SK-N-SH treated with all-trans-retinoic acid at 6 μM for 48 hours (cell line): ENCODE measurements at regions not wholly inside any gene's neighbourhood (a gene's known extent, or its start where the extent isn't known, plus 50 kb on each side); places are given as distances from the start of the nearest gene placed in this dataset.
A peak's percentile ranks its signal among the peaks of the same experiment; 100 is the strongest.

Experiments
- ATAC-seq: fragments of 200-7000 bp; cut with Tn5 transposase; 3 replicates; pipeline ENCODE4 v1.9.1; 2020; ENCODE audit warnings: mild to moderate bottlenecking, moderate library complexity
- ARNTL ChIP-seq: fragments of 450-650 bp; formaldehyde crosslinking; IDR thresholded peaks from 2 replicates; pipeline ENCODE4 v1.5.0; 2020; ENCODE audit warnings: low read depth, mild to moderate bottlenecking, moderate library complexity, borderline replicate concordance
- CSDC2 ChIP-seq: fragments of 250-450 bp; sonication (Bioruptor Pico); IDR thresholded peaks from 2 replicates; pipeline ENCODE4 v1.5.0; 2020; ENCODE audit warnings: mild to moderate bottlenecking, moderate library complexity
- CSRNP3 ChIP-seq: fragments of 250-450 bp; sonication (Bioruptor Pico); IDR thresholded peaks from 2 replicates; pipeline ENCODE4 v1.5.1; 2021; ENCODE audit warnings: mild to moderate bottlenecking, moderate library complexity
- ESRRG ChIP-seq: fragments of 250-450 bp; sonication (Bioruptor Pico); IDR thresholded peaks from 2 replicates; pipeline ENCODE4 v1.6.1; 2021; ENCODE audit warnings: mild to moderate bottlenecking
- GLIS3 ChIP-seq: fragments of 250-450 bp; sonication (Bioruptor Pico); IDR thresholded peaks from 2 replicates; pipeline ENCODE4 v1.5.0; 2020; ENCODE audit warnings: mild to moderate bottlenecking, moderate library complexity
- ISL1 ChIP-seq: fragments of 250-450 bp; sonication (Bioruptor Pico); IDR thresholded peaks from 2 replicates; pipeline ENCODE4 v2.1.2; 2022; ENCODE audit warnings: mild to moderate bottlenecking, moderate library complexity
- OSR1 ChIP-seq: fragments of 250-450 bp; sonication (Bioruptor Pico); IDR thresholded peaks from 2 replicates; pipeline ENCODE4 v1.8.0; 2022; ENCODE audit warnings: moderate library complexity, mild to moderate bottlenecking, inconsistent platforms
- PATZ1 ChIP-seq: fragments of 250-450 bp; sonication (Bioruptor Pico); IDR thresholded peaks from 2 replicates; pipeline ENCODE4 v1.8.0; 2020; ENCODE audit warnings: mild to moderate bottlenecking, moderate library complexity, borderline replicate concordance
- PPARA ChIP-seq: fragments of 250-450 bp; sonication (Bioruptor Pico); IDR thresholded peaks from 2 replicates; pipeline ENCODE4 v1.5.0; 2020; ENCODE audit warnings: mild to moderate bottlenecking, borderline replicate concordance
- RARB ChIP-seq: fragments of 250-450 bp; sonication (Bioruptor Pico); IDR thresholded peaks from 2 replicates; pipeline ENCODE4 v1.8.0; 2021; ENCODE audit warnings: mild to moderate bottlenecking, moderate library complexity
- SNAI2 ChIP-seq: fragments of 250-450 bp; sonication (Bioruptor Pico); IDR thresholded peaks from 2 replicates; pipeline ENCODE4 v1.5.0; 2020; ENCODE audit warnings: mild to moderate bottlenecking, moderate library complexity
- TCF4 ChIP-seq: fragments of 250-450 bp; sonication (Bioruptor Pico); IDR thresholded peaks from 2 replicates; pipeline ENCODE4 v1.8.0; 2021; ENCODE audit warnings: mild to moderate bottlenecking, moderate library complexity, borderline replicate concordance
- TOX ChIP-seq: fragments of 250-450 bp; sonication (Bioruptor Pico); IDR thresholded peaks from 2 replicates; pipeline ENCODE4 v1.8.0; 2021; ENCODE audit warnings: mild to moderate bottlenecking, moderate library complexity, borderline replicate concordance
- ZC3H10 ChIP-seq: fragments of 250-450 bp; sonication (Bioruptor Pico); IDR thresholded peaks from 2 replicates; pipeline ENCODE4 v1.5.1; 2021; ENCODE audit warnings: mild to moderate bottlenecking, moderate library complexity
- ZFP3 ChIP-seq: fragments of 250-450 bp; sonication (Bioruptor Pico); IDR thresholded peaks from 2 replicates; pipeline ENCODE4 v1.5.0; 2020; ENCODE audit warnings: mild to moderate bottlenecking, moderate library complexity
- ZFP30 ChIP-seq: fragments of 450-650 bp; formaldehyde crosslinking; IDR thresholded peaks from 2 replicates; pipeline ENCODE4 v1.5.0; 2022; ENCODE audit warnings: mild to moderate bottlenecking, moderate library complexity
- ZNF565 ChIP-seq: fragments of 450-650 bp; formaldehyde crosslinking; conservative IDR thresholded peaks from 2 replicates; pipeline ENCODE4 v1.5.0; 2020; ENCODE audit warnings: low read depth, mild to moderate bottlenecking, moderate library complexity
- ZNF70 ChIP-seq: fragments of 450-650 bp; formaldehyde crosslinking; IDR thresholded peaks from 2 replicates; pipeline ENCODE4 v1.5.0; 2020; ENCODE audit warnings: mild to moderate bottlenecking, moderate library complexity
- ZNF8 ChIP-seq: fragments of 450-650 bp; formaldehyde crosslinking; IDR thresholded peaks from 2 replicates; pipeline ENCODE4 v1.5.0; 2020; ENCODE audit warnings: mild to moderate bottlenecking, moderate library complexity
- TF ChIP-seq, protein P1 (sequence below): fragments of 250-450 bp; sonication (Bioruptor Pico); IDR thresholded peaks from 2 replicates; pipeline ENCODE4 v1.5.0; 2020; ENCODE audit warnings: mild to moderate bottlenecking, moderate library complexity
- TF ChIP-seq, protein P2 (sequence below): fragments of 250-450 bp; sonication (Bioruptor Pico); IDR thresholded peaks from 2 replicates; pipeline ENCODE4 v1.8.0; 2021; ENCODE audit warnings: low read depth, mild to moderate bottlenecking, moderate library complexity, borderline replicate concordance
- TF ChIP-seq, protein P3 (sequence below): fragments of 250-450 bp; sonication (Bioruptor Pico); IDR thresholded peaks from 2 replicates; pipeline ENCODE4 v1.5.1; 2020; ENCODE audit warnings: low read depth, mild to moderate bottlenecking, moderate library complexity

DNA sequence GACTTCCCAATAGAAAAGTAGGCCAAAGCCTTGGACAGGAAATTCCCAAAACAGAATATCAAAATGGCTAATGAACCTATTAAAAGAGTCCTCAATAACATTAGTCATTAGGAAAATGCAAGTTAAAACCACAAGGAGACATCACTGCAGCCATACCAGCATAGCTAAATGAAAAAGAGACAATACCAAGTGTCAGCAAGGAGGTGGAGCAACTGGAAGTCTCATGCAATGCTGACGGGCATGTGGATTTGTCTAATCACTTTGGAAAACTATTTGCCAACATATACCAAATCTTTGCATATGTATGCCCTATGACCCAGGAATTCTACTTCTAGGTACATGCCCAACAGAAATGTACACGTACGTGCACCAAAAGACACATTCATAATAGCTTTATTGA lies 60.5 kb upstream of the PLEKHG3 start:
- no peak for TF ChIP-seq PATZ1 (CRISPR knock-in tag)
- TF ChIP-seq, protein P1, sequence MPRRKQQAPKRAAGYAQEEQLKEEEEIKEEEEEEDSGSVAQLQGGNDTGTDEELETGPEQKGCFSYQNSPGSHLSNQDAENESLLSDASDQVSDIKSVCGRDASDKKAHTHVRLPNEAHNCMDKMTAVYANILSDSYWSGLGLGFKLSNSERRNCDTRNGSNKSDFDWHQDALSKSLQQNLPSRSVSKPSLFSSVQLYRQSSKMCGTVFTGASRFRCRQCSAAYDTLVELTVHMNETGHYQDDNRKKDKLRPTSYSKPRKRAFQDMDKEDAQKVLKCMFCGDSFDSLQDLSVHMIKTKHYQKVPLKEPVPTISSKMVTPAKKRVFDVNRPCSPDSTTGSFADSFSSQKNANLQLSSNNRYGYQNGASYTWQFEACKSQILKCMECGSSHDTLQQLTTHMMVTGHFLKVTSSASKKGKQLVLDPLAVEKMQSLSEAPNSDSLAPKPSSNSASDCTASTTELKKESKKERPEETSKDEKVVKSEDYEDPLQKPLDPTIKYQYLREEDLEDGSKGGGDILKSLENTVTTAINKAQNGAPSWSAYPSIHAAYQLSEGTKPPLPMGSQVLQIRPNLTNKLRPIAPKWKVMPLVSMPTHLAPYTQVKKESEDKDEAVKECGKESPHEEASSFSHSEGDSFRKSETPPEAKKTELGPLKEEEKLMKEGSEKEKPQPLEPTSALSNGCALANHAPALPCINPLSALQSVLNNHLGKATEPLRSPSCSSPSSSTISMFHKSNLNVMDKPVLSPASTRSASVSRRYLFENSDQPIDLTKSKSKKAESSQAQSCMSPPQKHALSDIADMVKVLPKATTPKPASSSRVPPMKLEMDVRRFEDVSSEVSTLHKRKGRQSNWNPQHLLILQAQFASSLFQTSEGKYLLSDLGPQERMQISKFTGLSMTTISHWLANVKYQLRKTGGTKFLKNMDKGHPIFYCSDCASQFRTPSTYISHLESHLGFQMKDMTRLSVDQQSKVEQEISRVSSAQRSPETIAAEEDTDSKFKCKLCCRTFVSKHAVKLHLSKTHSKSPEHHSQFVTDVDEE (CRISPR knock-in tag), result no peak
- TF ChIP-seq GLIS3 (CRISPR knock-in tag), result no peak
- no peak for TF ChIP-seq ZFP3 (CRISPR knock-in tag)
- TF ChIP-seq ISL1 (CRISPR knock-in tag), result no peak
- TF ChIP-seq ZNF8, result no peak
- TF ChIP-seq ESRRG, result no peak
- TF ChIP-seq CSDC2, result no peak
- no peak for TF ChIP-seq ZNF565
- no peak for TF ChIP-seq OSR1 (CRISPR knock-in tag)
- TF ChIP-seq SNAI2 (CRISPR knock-in tag), result no peak
- TF ChIP-seq, protein P2, sequence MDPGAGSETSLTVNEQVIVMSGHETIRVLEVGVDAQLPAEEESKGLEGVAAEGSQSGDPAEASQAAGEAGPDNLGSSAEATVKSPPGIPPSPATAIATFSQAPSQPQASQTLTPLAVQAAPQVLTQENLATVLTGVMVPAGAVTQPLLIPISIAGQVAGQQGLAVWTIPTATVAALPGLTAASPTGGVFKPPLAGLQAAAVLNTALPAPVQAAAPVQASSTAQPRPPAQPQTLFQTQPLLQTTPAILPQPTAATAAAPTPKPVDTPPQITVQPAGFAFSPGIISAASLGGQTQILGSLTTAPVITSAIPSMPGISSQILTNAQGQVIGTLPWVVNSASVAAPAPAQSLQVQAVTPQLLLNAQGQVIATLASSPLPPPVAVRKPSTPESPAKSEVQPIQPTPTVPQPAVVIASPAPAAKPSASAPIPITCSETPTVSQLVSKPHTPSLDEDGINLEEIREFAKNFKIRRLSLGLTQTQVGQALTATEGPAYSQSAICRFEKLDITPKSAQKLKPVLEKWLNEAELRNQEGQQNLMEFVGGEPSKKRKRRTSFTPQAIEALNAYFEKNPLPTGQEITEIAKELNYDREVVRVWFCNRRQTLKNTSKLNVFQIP (CRISPR knock-in tag), result no peak
- no peak for TF ChIP-seq ZNF70
- no peak for TF ChIP-seq TOX (CRISPR knock-in tag)
- no peak for TF ChIP-seq PPARA (CRISPR knock-in tag)
- no peak for ATAC-seq

GRCh38 chr14:64644629-64645028 lies 59.6 kb upstream of the PLEKHG3 start:
- no peak for ATAC-seq
- TF ChIP-seq CSDC2, result peak; percentile 78
- no peak for TF ChIP-seq ZFP30 (CRISPR knock-in tag)
- no peak for TF ChIP-seq ZNF8

GRCh38 chr14:64645220-64645892 lies 58.9 kb upstream of the PLEKHG3 start:
- TF ChIP-seq RARB (CRISPR knock-in tag) (no peak), ISL1 (CRISPR knock-in tag) (peak; percentile 98), SNAI2 (CRISPR knock-in tag) (peak; percentile 75; the same call in 1 of the 2 replicates), ESRRG (no peak), CSRNP3 (CRISPR knock-in tag) (peak; percentile 67; the same call in 1 of the 2 replicates), ZFP3 (CRISPR knock-in tag) (peak; percentile 69; the same call in 1 of the 2 replicates), CSDC2 (peak; percentile 38; the same call in 1 of the 2 replicates), TCF4 (peak; percentile 70), ARNTL (CRISPR knock-in tag) (no peak), PATZ1 (CRISPR knock-in tag) (peak; percentile 80; the same call in 1 of the 2 replicates), OSR1 (CRISPR knock-in tag) (no peak), ZC3H10 (CRISPR knock-in tag) (peak; percentile 83), TOX (CRISPR knock-in tag) (peak; percentile 83; the same call in 1 of the 2 replicates), ZNF8 (no peak)
- TF ChIP-seq, protein P3, sequence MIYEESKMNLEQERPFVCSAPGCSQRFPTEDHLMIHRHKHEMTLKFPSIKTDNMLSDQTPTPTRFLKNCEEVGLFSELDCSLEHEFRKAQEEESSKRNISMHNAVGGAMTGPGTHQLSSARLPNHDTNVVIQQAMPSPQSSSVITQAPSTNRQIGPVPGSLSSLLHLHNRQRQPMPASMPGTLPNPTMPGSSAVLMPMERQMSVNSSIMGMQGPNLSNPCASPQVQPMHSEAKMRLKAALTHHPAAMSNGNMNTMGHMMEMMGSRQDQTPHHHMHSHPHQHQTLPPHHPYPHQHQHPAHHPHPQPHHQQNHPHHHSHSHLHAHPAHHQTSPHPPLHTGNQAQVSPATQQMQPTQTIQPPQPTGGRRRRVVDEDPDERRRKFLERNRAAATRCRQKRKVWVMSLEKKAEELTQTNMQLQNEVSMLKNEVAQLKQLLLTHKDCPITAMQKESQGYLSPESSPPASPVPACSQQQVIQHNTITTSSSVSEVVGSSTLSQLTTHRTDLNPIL (CRISPR knock-in tag), result peak; percentile 98
- TF ChIP-seq, protein P2 (CRISPR knock-in tag), result peak; percentile 90; the same call in 1 of the 2 replicates
- peak; percentile 94 for ATAC-seq
